NCI-H748 (cell line): ENCODE measurements at regions not wholly inside any gene's neighbourhood (a gene's known extent, or its start where the extent isn't known, plus 50 kb on each side); places are given as distances from the start of the nearest gene placed in this dataset.
"Not testable (repeated sequence)": the region's sequence is repeated elsewhere in the genome, so short reads cannot be mapped to it uniquely, and the experiment has no call there.

Experiments
- DNase-seq: peaks from one replicate; lab custom pipeline; 2025; ENCODE audit not compliant: unreplicated experiment; lab: John Stamatoyannopoulos, UW

DNA sequence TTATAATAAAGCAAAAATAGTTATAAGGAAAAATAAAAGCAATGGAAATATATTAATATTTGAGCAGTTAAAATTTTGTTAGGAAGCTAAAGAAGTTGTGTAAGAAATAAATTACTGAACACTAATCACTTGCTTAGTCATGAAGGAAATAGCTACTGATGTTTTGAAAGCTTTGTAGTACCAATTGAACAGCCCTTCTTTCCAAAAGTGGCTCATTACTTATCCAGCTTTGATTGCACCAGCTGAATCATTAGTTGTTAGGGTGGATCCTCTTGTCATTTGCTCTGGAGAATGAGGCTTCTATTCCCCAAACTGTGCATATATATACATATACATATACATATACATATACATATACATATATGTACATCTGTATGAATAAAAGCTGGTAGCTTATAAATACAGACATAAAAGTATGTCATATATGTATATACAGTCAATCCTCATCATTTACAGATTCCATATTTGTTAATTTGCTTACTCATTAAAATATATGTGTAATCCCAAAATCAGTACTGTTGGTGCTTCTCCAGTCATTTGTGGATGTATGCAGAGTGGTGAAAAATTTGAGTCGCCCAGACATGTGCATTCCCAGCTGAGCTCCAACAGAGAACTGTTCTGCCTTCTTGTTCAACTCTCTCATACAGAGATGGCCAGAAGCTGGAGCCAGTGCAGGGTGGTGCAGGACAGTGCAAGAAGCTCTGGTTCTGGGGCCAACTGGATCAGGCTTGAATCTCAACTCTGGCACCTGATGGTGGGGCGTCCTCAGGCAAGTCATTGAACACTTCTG, 214.1 kb downstream of the RPAP3 start:
- DNase-seq, result no peak

DNA sequence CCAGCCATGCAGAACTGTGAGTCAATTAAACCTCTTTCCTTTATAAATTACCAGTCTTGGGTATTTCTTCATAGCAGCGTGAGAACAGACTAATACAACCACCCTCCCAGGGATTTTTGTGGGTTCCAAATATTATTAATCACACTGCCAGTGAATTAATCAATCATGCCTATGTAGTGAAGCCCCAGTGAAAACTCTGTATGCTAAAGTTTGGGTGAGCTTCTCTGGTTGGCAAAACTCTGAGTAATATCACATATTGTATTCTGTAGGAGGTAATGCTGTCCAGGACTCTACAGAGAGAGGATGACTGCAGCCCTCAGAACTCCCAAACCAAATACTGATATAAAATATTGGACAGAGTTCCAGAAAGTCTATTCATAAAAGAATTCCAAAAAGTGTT, 216.9 kb downstream of the RPAP3 start:
- DNase-seq, result no peak

DNA sequence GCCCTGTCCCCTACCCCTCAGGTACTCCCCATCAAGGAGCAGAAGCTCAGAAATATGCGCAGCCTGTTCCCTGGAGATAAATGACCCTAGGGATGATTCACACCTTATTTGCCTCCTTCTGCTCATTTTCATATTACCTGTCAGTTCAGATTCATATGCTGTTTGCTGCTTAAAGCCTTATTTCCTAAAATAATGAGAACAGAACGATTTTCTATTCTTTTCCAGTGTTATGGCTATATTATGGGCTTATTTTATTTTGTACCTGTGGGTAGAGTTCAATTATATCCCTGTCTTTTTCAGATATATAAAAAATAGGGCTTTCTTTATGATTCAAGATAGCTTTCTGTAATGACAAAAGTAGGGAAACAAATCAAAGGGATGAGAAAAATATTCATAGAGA, 224.8 kb downstream of the RPAP3 start:
- DNase-seq, result no peak

DNA sequence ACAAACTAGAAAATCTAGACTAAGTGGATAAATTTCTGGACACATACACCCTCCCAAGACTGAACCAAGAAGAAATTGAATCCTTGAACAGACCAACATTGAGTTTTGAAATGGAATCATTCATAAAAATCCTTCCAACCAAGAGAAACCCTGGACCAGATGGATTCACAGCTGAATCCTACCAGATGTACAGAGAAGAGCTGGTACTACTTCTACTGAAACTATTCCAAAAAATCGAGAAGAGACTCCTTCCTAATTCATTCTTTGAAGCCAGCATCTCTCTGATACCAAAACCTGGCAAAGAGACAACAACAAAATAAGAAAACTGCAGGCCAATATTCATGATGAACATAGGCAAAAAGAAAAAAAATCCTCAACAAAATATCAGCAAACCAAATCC, 227.4 kb downstream of the RPAP3 start:
- no peak for DNase-seq

DNA sequence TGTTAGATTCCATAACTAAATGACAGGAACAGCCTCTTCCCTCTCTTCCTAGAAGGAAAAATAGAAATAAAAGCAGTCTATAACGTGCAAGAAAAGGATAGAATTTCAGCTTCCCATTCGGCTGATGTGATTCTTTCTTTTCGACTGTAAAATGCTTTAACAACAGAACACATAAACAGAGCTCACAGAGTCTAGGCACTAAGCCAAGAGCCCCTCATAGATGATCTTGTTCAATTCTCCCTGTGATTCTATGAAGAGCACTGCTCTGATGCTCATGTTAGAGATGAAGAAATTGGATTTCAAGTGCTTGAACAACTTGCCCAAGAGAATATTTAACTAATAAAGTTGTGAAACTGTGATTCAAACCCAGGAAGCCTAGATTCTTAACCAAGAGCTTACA, 232.7 kb downstream of the RPAP3 start:
- no peak for DNase-seq

DNA sequence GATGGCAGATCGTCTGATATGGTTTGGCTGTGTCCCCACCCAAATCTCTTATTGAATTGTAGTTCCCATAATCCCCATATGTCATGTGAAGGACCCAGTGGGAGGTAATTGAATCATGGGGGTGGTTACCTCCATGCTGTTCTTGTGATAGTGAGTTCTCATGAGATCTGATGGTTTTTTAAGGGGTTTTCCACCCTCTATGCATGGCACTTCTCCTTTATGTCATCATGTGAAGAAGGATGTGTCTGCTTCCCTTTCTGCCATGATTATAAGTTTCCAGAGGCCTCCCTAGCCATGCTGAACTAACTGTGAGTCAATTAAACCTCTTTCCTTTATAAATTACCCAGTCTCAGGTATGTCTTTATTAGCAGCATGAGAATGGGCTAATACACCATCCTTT, 235.5 kb downstream of the RPAP3 start:
- not testable (repeated sequence) for DNase-seq

DNA sequence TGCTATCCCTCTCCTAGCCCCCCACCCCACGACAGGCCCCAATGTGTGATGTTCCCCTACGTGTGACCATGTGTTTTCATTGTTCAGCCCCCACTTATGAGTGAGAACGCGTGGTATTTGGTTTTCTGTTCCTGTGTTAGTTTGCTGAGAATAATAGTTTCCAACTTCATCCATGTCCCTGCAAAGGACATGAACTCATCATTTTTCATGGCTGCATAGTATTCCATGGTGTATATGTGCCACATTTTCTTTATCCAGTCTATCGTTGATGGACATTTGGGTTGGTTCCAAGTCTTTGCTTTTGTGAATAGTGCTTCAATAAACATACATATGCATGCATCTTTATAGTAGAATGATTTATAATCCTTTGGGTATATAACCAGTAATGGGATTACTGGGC, 241.9 kb downstream of the RPAP3 start:
- DNase-seq, result not testable (repeated sequence)

DNA sequence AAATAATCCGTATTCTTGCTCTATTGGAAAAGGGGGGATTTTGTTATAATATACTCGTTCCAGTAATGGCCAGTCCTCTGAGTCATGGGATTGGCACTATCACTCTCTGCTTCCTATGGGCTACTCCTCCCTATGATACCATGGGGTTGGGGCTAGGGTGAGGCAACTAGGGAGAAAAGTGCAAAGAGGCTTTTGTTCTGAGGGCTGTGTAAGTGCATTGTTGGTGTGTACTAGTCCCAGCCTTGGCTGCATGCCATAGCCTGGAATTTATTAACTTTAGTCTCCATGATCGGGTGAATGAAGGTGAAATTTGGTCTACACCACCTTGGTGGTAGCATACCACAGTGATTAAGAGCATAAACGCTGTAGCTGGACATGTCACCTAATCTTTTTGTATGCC, 247.6 kb downstream of the RPAP3 start:
- peak; percentile 12 for DNase-seq

DNA sequence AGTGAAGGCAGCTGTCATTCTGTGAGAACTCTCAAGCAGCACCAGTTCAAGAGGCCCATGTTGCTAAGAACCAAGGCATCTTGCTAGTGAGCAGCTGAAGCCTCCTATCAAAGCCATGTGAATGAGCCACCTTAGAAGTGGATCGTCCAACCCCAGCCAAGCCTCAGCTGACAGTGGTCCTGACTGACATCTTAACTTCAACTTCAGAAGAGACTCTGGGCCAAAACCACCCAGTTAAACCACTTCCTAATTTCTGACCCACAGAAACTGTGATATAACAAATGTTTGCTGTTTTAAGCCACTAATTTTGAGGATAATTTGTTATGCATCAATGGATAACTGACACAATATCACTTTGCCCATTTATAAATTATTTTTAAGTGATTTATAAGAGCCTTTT, 256.0 kb downstream of the RPAP3 start:
- DNase-seq, result no peak

DNA sequence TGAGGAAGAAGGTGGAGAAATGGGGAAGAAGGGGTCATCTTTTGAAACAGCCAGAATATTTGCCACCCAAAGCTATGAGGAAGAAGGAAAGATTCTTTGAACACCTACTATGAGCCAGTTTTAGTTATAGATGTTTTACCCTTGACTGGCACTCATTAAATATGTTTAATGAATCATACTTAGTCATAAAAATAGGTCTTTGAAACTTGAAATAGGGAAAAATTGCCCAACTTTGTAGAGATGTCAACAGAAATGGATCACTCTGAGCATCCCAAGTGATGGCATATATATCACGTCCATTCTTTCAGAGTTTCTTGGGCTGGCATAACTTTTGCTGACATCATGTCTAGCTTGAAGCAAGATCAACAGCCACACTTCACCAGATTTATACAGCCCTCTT, 263.5 kb downstream of the RPAP3 start:
- DNase-seq, result no peak

DNA sequence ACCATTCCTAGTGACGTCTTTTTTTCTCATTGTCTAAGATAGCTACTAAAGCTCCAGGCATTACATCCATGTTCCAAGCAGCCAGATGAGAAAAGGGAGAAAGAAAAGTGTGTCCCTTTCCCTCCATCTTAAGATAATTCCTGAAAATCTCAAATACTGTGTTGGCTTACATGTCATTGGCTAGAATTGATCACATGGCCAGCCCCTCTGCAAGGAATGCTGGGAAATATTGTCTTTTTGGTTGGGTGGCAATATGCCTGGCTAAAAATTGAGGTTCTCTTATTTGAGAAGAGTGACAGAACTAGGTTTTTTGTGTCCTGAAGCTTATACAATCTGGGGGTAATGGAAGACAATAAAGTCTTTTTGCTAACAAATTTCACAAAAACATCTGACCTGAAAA, 264.3 kb downstream of the RPAP3 start:
- no peak for DNase-seq

DNA sequence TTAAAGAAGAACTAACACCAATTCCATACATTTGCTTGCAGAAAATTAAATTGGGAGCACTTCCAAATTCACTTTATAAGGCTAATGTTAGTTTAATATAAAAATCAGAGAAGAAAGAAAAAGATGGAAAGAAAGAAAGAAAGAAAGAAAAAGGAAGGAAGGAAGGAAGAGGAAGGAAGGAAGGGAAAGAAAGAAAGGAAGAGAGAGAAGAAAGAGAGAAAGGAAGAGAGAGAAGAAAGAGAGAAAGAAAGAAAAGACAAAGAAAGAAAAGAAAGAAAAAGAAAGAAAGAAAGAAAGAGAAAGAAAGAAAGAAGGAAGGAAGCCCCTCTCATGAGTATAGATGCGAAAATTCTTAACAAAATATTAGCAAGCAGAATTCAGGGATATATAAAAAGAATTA, 267.7 kb downstream of the RPAP3 start:
- DNase-seq, result no peak

DNA sequence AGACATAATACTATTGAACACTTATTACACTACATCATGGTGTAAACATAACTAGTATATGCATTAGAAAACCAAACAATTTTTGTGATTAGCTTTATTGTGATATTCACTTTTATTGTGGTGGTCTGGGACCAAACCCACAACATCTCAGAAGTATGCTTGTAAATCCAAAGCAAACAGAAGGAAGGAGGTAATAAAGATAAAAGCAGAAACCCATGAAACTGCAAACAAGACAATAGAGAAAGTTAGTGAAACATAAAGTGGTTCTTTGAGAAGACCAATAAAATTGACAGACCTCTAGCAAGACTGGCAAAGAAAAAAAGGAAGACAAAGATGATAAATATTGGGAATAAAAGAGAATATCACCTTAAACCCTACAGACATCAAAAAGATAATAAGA, 268.3 kb downstream of the RPAP3 start:
- DNase-seq, result no peak

DNA sequence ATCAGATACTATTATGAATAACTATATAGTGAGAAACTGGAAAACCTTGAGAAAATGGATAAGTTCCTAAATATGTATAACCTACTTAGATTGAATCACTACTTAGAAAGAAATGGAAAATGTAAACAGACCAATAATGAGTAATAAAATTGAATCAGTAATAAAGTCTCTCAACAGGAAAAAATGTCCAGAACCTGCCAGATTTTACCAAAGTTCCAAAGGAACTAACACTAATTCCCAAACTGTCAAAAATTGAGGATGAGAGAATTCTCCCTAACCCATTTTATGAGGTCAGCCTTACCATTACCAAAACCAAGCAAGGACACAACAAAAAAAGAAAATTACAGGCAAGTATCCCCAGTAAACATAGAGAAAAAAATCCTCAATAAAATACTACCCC, 272.0 kb downstream of the RPAP3 start:
- DNase-seq, result no peak

DNA sequence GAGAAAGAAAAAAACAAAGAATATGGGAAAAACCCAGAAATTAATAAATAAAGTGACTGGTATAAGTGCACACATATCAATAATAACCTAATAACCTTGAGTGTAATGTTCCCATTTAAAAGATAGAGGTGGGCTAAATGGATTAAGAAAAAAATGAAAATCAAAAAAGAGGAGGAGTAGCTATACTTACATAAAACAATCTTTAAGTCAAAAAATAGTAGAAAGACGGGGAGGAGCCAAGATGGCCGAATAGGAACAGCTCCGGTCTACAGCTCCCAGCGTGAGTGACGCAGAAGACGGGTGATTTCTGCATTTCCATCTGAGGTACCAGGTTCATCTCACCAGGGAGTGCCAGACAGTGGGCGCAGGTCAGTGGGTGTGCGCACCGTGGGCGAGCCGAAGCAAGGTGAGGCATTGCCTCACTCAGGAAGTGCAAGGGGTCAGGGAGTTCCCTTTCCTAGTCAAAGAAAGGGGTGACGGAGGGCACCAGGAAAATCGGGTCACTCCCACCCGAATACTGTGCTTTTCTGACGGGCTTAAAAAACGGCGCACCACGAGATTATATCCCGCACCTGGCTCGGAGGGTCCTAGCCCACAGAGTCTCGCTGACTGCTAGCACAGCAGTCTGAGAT, 279.0 kb downstream of the RPAP3 start:
- DNase-seq, result not testable (repeated sequence)

DNA sequence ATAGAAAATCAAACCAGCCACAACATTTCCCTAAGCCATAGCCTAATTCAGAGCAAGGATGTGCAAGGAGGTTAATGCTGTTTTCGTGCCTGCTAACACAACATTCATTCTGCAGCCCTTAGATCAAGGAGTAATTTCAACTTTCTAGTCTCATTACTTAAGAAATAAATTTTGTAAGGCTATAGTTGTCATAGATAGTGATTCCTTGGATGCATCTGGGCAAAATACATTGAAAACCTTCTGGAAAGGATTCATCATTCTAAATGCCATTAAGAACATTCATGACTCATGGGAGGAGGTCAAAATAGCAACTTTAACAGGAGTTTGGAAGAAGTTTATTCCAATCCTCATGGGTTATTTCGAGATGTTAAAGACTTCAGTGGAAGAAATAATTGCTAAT, 283.2 kb downstream of the RPAP3 start:
- no peak for DNase-seq

DNA sequence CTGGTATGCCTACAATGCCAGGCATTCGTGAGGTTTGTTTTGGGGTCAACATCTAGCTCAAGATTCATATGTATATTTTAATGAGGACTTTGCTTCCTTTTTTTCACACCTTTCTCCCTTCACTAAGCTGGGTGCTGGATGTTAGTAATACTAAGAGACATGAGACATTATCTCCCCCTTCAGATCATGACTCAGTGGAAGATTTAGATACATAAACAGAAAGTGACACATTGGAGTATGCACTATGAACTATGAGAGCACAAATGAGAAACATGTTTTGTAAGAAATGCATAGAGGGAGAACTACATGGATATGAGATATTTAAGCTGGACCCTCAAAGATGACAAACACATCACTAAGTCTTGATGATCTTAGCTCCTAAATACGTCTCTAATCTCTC, 286.3 kb downstream of the RPAP3 start:
- no peak for DNase-seq

DNA sequence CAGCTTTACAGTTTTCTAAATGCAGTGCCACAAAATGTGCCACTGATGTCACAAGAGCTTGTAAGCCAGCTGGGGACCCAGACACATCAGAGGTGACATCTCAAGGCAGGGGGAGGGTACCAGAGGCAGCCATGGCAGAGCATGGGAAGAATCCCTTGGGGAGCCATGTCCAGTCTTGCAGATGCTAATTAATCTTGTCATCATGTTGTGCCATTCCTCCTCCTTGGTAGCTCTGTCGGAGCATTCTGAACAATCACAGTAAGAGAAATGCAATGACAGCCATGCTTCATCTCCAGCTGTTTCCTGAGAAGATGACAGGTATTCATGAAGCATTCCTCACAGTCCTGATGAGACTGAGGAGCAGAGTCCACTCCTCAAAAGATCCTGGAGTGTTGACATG, 287.9 kb downstream of the RPAP3 start:
- DNase-seq, result no peak

DNA sequence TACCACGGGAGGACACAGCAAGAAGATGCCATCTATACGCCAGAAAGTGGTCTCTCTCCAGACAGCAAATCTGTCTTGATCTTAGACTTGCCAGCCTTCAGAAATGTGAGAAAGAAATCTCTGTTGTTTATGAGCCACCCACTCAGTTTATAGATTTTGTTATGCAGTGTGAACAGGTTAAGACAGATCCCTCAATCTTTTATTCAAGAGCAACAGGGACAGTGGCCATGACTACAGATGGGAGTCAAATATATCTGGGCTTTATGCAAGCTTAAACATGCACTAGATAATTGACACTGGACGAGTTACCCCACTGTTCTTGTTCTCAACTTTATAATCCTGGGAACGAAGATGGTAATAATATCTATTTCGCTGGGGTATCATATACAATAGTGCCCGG, 288.7 kb downstream of the RPAP3 start:
- no peak for DNase-seq

DNA sequence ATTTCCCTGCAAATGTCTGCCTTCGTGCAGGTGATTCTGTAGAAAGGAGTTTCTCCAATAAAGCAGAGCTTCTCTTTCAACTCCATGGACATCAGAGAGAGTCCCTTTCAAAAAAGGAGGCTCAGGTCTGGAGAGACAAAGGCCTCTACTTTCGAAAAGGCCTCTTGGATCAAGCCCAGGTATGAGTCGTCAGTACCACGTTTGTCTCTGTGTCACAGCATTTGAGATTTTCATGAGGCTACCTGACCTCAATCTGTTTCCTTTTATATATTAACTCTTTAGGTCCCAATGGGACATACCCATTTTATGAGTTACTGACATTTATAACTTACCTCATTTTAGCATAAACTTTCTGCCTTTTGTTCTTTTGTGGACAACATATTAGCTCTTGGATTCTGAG, 290.8 kb downstream of the RPAP3 start:
- no peak for DNase-seq

DNA sequence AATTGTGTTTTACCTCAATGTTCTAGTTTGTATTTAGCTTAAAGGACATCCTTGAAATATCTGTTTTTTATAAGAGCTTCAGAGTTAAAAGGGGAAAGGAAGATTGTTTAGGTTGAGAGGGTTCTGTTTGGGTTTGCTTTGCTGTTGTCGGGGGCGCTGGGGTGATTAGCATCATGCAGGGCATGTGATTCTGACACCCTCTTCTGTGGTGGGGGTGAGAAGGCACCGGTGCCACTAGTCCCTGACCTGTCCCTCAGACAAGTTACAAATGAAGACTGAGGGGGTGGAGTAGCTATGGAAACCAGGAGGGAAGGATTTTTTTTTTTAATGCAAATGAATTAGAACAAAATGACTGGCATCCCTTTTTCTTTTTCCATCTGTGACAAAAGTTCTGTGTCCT, 291.3 kb downstream of the RPAP3 start:
- no peak for DNase-seq

DNA sequence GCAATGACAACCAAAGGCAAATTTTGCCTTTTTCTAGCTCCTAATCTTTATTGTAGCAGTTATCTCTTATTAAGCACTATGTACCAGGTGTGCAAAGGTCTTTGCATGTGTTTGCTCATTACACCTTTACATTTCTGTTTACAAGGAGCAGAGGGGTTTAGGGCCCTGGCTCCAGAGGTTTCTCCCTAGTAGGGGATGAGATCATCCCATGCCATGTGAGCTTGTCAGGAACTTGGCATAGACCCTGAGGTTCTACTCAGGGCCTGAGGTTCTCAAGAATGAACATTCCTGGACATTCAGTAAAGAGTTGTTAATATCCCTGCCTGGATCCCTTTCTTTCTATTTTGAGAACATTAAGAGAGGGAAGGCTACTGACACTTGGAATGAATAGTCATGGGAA, 292.0 kb downstream of the RPAP3 start:
- no peak for DNase-seq
